ENCODE measurements at regions not wholly inside any gene's neighbourhood (a gene's known extent, or its start where the extent isn't known, plus 50 kb on each side); places are given as distances from the start of the nearest gene placed in this dataset.

DNA sequence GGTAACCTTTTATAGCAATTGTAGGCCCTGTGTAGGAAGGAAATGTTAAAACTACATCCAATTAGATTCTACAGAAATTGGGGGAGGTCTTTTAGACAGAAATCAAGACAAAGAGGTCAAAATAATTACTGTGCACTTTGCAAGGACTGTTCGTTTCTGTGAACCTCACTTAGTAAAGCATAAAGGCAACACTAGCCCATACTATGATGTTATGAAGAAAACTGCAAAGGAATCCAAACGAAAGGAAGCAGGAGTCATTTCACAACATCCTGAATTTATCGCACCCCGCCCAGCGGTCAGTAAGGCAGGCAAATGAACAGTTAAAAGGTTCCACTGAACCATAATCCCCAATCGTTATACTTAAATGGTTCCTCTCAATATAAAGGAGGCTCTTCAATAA lies 429.5 kb upstream of the ARID1B start:
- DNase-seq: no peak

GRCh38 chr6:156347246-156347645 lies 429.9 kb upstream of the ARID1B start:
- DNase-seq: peak; percentile 8

DNA sequence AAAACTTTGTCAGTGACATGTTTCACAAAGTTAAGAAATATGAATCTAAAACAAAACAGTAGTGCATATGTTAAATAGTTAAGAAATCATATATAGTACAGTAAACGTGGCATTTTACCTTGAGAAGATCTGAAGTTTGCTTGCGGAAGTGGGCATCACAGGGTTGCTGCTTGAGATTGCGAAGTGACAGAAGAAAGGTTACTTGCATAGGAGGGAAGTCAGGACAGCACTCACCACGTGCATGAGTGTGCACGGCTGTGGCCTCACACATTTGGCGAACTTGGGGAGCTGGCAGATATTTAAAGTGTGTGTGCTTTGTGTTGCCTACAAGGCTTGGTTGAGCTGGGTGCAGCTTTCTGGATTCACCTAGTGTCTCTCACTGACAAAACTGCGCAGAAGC lies 431.5 kb upstream of the ARID1B start:
- no peak for DNase-seq

DNA sequence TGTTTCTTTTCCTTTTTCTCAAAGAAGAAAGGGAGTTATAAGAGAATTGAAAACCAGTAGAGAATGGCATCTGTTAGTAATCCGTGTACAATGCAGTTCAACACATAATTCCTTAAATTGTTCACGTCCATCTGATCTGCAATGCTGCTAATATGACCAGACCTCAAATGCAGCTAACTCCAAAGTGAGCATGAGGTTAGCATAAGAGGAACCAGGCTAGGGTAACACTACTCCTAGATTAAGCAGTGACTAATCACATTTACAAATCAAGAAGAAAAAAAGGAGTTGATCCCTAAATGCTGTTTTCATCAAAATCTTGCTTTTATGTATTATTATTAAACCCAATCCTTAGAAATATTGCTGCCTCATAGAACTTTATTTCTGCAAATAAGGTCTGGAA lies 432.7 kb upstream of the ARID1B start:
- no peak for DNase-seq

GRCh38 chr6:156337801-156338200 lies 439.4 kb upstream of the ARID1B start:
- no peak for DNase-seq

DNA sequence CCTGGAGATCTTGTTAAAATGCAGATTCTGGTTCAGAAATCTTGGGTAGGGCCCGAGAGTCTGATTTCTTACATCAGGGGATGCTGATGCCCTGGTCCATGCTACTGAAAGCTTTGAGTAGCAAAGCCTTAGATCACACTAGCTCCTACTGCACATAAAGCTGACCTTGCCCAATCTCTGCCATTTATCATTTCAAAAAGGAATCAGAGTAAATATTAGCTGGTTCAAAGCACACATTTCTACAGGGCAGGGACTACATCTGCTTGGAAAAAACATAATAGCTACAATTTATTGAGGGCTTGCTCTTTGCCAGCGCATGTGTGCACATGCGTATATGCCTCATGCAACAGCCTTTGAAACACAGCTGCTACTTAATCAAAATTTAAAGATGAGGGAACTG lies 440.4 kb upstream of the ARID1B start:
- no peak for DNase-seq

- DNase-seq: no peak
These were observed 441.1 kb upstream of the ARID1B start for GRCh38 chr6:156336089-156336488.

GRCh38 chr6:156334966-156335365 lies 442.2 kb upstream of the ARID1B start:
- DNase-seq: no peak

GRCh38 chr6:156319707-156320106 lies 457.5 kb upstream of the ARID1B start:
- no peak for DNase-seq

DNA sequence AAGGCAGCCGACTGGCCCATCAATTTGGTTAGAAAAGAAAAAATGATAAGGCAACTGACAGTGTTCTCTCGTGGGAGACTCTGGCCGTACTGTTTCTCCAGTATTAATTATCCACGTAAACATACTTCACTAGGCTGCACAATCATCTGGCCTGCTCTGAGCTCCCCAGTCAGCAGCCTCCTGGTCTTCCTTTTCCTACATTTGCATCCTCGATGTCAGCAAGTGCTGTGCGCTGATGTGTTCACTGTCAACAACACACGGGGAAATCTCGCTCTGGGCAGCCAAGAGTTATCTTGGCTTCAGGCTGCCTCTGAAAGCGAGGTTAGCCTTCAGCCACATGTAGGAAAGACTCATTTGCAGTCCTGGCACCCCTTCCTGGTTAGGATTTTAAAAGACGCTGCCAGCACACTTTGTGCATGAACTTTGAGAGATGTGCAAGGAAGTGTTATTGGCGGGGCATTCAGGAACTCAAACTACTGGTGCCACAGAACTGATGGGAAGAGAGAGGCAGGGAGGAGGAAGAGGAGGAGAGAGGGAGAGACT lies 460.5 kb upstream of the ARID1B start:
- no peak for DNase-seq

- DNase-seq: no peak
These were observed 462.0 kb upstream of the ARID1B start for GRCh38 chr6:156315146-156315545.

- no peak for DNase-seq
These were observed 464.1 kb upstream of the ARID1B start for GRCh38 chr6:156313037-156313436.

GRCh38 chr6:156311291-156311690 lies 465.9 kb upstream of the ARID1B start:
- no peak for DNase-seq

DNA sequence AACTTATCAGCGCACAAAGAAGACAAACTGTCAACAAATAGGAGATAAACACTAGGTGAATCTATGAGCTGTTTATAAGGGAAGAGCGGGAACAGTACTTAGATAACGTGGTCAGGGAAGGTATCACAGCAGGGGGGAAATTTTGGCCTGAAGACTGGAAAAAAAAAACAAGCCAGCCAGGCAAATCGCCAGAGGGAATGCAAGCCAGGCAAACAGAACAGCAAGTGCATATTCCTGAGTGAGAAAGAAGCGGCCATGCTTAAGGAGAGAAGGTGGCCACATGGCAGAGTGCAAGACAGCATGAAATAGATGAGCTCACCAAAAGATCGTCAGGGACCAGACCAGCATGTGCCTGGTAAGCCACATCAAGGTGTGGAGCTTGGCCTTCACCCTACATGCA lies 466.5 kb upstream of the ARID1B start:
- no peak for DNase-seq

DNA sequence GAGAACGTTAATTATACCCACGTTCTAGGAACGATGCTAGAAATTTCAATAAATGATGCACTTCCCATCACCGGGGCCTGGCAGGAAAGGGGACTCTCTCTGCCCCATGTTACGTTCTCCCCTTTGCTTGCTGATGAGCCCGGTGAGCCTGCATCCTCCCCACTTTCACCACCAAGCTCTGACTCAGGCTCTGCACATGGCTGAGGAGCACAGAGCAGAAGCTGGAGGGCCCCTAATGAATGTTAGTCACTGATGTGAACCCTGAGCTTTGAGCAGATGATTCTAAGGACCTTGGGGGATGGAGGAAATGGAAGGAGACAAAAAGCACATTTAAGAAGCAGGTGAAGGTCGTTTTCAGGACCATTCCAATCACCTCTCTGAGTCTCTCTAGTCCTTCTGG lies 468.2 kb upstream of the ARID1B start:
- DNase-seq: no peak

DNA sequence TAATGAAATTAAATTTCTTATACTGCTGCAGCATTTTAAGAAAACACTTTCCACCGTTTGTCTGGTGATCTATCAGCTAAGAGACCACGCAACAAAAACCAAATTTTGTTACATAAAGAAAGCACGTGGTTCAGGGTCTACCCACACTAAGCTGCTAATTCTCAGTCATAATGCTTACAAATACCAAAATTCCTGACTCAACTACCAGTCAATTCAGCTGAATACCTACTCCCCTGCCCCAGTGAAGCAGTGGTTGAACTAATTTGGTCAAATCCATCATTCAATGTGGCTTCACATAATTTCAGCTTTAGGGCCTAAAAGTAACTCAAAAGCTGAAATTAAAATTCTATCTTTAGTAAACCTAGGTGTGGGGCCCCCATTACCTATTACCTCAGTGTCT lies 468.6 kb upstream of the ARID1B start:
- no peak for DNase-seq

DNA sequence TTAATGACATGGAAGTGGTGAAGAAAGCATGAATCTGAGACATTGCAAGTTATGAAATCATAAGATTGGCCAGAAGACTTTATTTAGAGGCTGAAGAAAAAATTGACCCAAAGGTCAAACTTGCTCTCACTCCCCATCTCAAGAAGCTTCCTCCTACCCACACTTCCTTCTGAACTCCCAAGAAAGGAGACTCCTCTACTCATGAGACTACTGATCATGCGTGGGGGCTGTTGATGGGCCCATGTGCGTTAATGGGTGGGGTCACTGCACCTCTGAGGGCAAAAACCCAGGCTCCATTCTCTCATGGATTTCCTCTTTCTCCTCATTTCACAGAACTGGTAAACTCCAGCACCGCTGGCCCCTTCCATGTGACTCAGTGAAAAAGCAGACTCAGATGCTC lies 470.6 kb upstream of the ARID1B start:
- no peak for DNase-seq

- DNase-seq: no peak
These were observed 494.1 kb upstream of the ARID1B start for GRCh38 chr6:156283091-156283490.

- DNase-seq: no peak
These were observed 495.1 kb upstream of the ARID1B start for GRCh38 chr6:156282087-156282486.

DNA sequence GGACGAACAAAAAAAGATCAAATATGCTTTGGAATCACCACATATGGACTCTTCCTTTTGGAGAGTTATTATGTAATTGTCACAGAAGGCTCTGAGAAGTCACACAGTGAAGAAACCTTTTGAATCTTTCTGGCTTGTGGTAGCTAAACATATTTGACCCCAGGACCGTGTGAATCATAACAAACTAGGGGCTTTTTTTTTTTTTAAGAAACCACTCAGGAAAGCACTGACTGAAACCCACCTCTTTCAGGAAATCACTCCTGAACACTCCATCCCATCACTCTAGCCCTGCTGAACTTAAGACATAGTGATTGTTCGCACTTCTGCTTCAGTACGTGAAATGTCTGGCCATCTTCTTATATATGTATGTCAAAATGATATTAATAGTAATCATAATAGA lies 495.9 kb upstream of the ARID1B start:
- DNase-seq: no peak

- no peak for DNase-seq
These were observed 497.1 kb upstream of the ARID1B start for GRCh38 chr6:156280065-156280464.

GRCh38 chr6:156279261-156279969 lies 497.8 kb upstream of the ARID1B start:
- DNase-seq: peak; percentile 8

DNA sequence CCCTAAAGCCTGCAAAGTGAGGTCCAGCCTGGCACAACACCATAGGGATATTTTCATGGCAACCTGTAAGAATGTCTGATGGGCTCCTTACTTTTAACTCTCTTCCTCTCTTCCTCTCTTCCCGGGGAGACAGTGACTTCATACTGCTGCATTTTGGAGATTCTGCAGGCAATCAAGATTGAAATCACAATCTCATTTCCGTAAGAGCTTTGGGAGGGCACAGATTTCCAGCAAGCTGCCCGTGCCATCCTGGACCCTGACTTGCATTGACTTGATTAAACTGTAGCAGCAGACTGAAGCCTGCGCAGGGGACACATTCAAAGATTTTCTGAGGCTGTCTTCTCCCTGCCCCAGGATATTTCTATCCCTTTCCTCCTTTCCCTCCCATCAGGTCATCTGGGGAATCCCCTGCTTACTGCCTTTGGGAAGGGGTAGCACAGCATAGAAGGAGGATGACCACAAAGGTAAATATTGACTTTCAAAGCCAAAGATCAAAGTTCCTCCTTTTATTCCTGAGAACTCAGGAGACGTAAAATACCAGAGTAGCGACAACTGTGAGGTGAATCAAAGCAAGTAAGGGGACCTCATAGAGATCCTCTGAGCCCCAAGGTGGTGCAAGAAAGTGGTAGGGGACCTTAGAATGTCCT lies 504.0 kb upstream of the ARID1B start:
- no peak for DNase-seq

DNA sequence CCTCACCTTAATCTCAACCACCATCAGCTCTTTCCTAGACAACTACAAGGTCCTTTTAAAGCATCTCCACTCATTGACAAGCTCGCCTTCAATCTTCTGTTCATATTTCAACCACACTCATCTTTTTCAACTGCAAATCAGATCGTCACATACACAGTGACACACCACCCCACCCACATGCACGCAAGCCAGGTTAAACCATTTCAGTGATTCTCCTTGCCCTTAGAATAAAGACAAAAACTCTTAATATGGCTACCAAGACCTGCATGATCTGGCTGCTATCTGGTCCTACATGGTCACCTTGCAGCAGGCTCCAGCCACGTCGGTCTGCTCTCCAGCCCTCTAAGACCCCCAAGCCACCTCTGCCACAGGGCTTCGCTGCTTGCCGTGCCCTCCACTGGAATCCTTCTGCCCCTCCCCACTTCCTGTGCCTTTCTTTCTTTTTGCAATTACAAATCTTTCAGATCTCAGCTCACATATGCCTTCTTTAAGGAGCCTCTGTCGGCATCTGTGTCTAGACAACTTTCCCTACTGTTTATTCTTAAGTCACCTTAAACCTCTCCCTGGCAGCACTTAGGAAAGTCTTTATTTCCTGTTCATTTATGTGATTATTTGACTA lies 507.3 kb upstream of the ARID1B start:
- DNase-seq: no peak
